ENCODE measurements at regions not wholly inside any gene's neighbourhood (a gene's known extent, or its start where the extent isn't known, plus 50 kb on each side); places are given as distances from the start of the nearest gene placed in this dataset.

- no peaks in the 10 kb centered on the region for H3K4me1 ChIP-seq (replicated peaks in 1 of 2; ENCODE audit: control insufficient read depth in 2 of 2, insufficient read depth in 2 of 2, low read length in 2 of 2)
- no peak overlapping the region for H3K4me3 ChIP-seq
- ATAC-seq, result no peak
- FAIRE-seq, result no peak
- TF ChIP-seq CSDE1 (IDR thresholded peaks at IDR 0.05), result no peak
- TF ChIP-seq MLX (CRISPR knock-in tag; conservative IDR thresholded peaks at IDR 0.05), result no peak
- TF ChIP-seq XRCC4 (IDR thresholded peaks at IDR 0.05; ENCODE audit: extremely low read depth, insufficient read depth, insufficient read length), result no peak
- TF ChIP-seq NRF1 (conservative IDR thresholded peaks at IDR 0.05 in 1 of 2, IDR thresholded peaks at IDR 0.05 in 1 of 2), result no peak
- no peak for TF ChIP-seq HNRNPL (IDR thresholded peaks at IDR 0.05; ENCODE audit: low read depth, low read length)
- TF ChIP-seq ZSCAN32 (CRISPR knock-in tag; IDR thresholded peaks at IDR 0.05), result no peak
- no peak for TF ChIP-seq SAFB2 (IDR thresholded peaks at IDR 0.05; ENCODE audit: borderline replicate concordance, low read depth, low read length, severe bottlenecking)
- no peak for TF ChIP-seq BMI1 (IDR thresholded peaks at IDR 0.05; ENCODE audit: low read length)
- no peak for TF ChIP-seq SRSF3 (IDR thresholded peaks at IDR 0.05; ENCODE audit: insufficient read depth, low read length)
- TF ChIP-seq PYGO2 (tag; IDR thresholded peaks at IDR 0.05), result no peak
- TF ChIP-seq ZNF639 (CRISPR knock-in tag; conservative IDR thresholded peaks at IDR 0.05 in 1 of 2, IDR thresholded peaks at IDR 0.05 in 1 of 2), result no peak
- no peak for TF ChIP-seq PURB (CRISPR knock-in tag; IDR thresholded peaks at IDR 0.05; ENCODE audit: low read depth)
- TF ChIP-seq GTF2B (IDR thresholded peaks at IDR 0.05; ENCODE audit: extremely low read depth, insufficient read length), result no peak
- TF ChIP-seq NCOA1 (IDR thresholded peaks at IDR 0.05; ENCODE audit: low read depth), result no peak
- TF ChIP-seq SMAD4 (CRISPR knock-in tag; conservative IDR thresholded peaks at IDR 0.05), result no peak
- TF ChIP-seq CREBBP (IDR thresholded peaks at IDR 0.05; ENCODE audit: low read depth, low read length), result no peak
- TF ChIP-seq PHF20 (IDR thresholded peaks at IDR 0.05; ENCODE audit: partially characterized antibody), result no peak
- no peak for TF ChIP-seq ZNF280A (IDR thresholded peaks at IDR 0.05; ENCODE audit: low read depth, partially characterized antibody)
- no peak for TF ChIP-seq CAMTA2 (CRISPR knock-in tag; conservative IDR thresholded peaks at IDR 0.05)
- TF ChIP-seq RAD21 (CRISPR knock-in tag; conservative IDR thresholded peaks at IDR 0.05 in 1 of 2, IDR thresholded peaks at IDR 0.05 in 1 of 2), result no peak
- no peak overlapping the region for H2AFZ ChIP-seq (ENCODE audit: low read depth, low read length)
- no peak overlapping the region for H3K4me2 ChIP-seq (ENCODE audit: insufficient read depth, low read length)
- intact Hi-C loops (cut with micrococcal nuclease), result no loop called here
- H3K9ac ChIP-seq (ENCODE audit: insufficient read depth in 1 of 2, low read depth in 2 of 2, low read length in 2 of 2), result no peak overlapping the region
- no peaks in the 10 kb centered on the region for H4K20me1 ChIP-seq (replicated peaks; ENCODE audit: control insufficient read depth, insufficient read depth, low read length)
- no peaks in the 10 kb centered on the region for H3K79me2 ChIP-seq (ENCODE audit: control insufficient read depth, insufficient read depth, low read length)
- H3K27me3 ChIP-seq (ENCODE audit: control insufficient read depth in 2 of 2, insufficient read depth in 2 of 2, low read length in 2 of 2), result no peaks in the 10 kb centered on the region
- no peaks in the 10 kb centered on the region for H3K9me3 ChIP-seq (replicated peaks; ENCODE audit: control insufficient read depth, insufficient read depth, low read depth, low read length)
- DNase-seq (ENCODE audit: extremely low read depth in 1 of 4, low spot score in 3 of 4), result no peak
- CTCF ChIA-PET (ENCODE audit: low intra/inter-chr PET ratio), result no interaction called here
- no peak overlapping the region for H3K27ac ChIP-seq (ENCODE audit: extremely low read depth, low read depth, low read length)
- no TSS peak for BruUV-seq (replicated peaks)
- POLR2A ChIA-PET, result no interaction called here
- H3K9me1 ChIP-seq (ENCODE audit: control insufficient read depth, insufficient read depth, low read length), result no peaks in the 10 kb centered on the region
- no peaks in the 10 kb centered on the region for H3K36me3 ChIP-seq (ENCODE audit: control insufficient read depth, insufficient read depth, low read length)
- in situ Hi-C loops (cut with MboI), result loop anchor here (25.0 kb wide), 1 partner anchor 867 kb away; no protein-coding TSS in a partner anchor
These were observed 217.6 kb upstream of the CEP162 start for GRCh38 chr6:84445068-84445467.

Measured in K562 (cell line).